Erythroblast (primary cell): ENCODE measurements at regions not wholly inside any gene's neighbourhood (a gene's known extent, or its start where the extent isn't known, plus 50 kb on each side); places are given as distances from the start of the nearest gene placed in this dataset.
"Not testable (repeated sequence)": the region's sequence is repeated elsewhere in the genome, so short reads cannot be mapped to it uniquely, and the experiment has no call there.

Experiments used
- DNase-seq, 2 experiments: peaks; one replicate each; lab custom pipeline; 2025; lab: John Stamatoyannopoulos, UW
- GATA1 ChIP-seq: IDR thresholded peaks from 2 replicates; pipeline ENCODE4 v1.6.1; 2011; ENCODE audit warnings: low read depth, mild to moderate bottlenecking, control low read depth, low read length, moderate library complexity
- POLR2A ChIP-seq: IDR thresholded peaks from 2 replicates; pipeline ENCODE4 v1.6.1; 2011; ENCODE audit warnings: mild to moderate bottlenecking, low read length

GRCh38 chr1:185479796-185480195 is 162.8 kb upstream of the IVNS1ABP start:
- no peak for DNase-seq
- no peak for TF ChIP-seq POLR2A
- no peak for TF ChIP-seq GATA1

GRCh38 chr1:185478877-185479276 is 161.8 kb upstream of the IVNS1ABP start:
- TF ChIP-seq POLR2A (no peak), GATA1 (no peak)
- DNase-seq = no peak

GRCh38 chr1:185477638-185478580 is 160.9 kb upstream of the IVNS1ABP start:
- TF ChIP-seq GATA1 (no peak), POLR2A (no peak)
- no peak for DNase-seq

GRCh38 chr1:185474440-185475149 is 157.6 kb upstream of the IVNS1ABP start:
- DNase-seq = no peak
- TF ChIP-seq POLR2A (no peak), GATA1 (no peak)

- TF ChIP-seq GATA1 (no peak), POLR2A (no peak)
- no peak for DNase-seq
Observed at GRCh38 chr1:185473186-185473585, 156.1 kb upstream of the IVNS1ABP start.

GRCh38 chr1:185468626-185469025 is 151.6 kb upstream of the IVNS1ABP start:
- DNase-seq = no peak

GRCh38 chr1:185467122-185467521 is 150.1 kb upstream of the IVNS1ABP start:
- DNase-seq = no peak
- TF ChIP-seq GATA1 (no peak), POLR2A (no peak)

More at GRCh38 chr1:185468626-185469025, 151.6 kb upstream of the IVNS1ABP start:
- TF ChIP-seq POLR2A = no peak
- TF ChIP-seq GATA1 = no peak

GRCh38 chr1:185464777-185465176 is 147.7 kb upstream of the IVNS1ABP start:
- peak; percentile 6 to 27 for DNase-seq
- no peak for TF ChIP-seq GATA1
- TF ChIP-seq POLR2A = no peak

GRCh38 chr1:185463433-185463832 is 146.4 kb upstream of the IVNS1ABP start:
- no peak for TF ChIP-seq GATA1
- no peak for TF ChIP-seq POLR2A
- DNase-seq = no peak

GRCh38 chr1:185463011-185463410 is 146.0 kb upstream of the IVNS1ABP start:
- no peak for DNase-seq
- TF ChIP-seq POLR2A = no peak
- no peak for TF ChIP-seq GATA1

GRCh38 chr1:185460723-185461122 is 143.7 kb upstream of the IVNS1ABP start:
- DNase-seq = not testable (repeated sequence)

- no peak for DNase-seq
Observed at GRCh38 chr1:185459141-185459540, 142.1 kb upstream of the IVNS1ABP start.

GRCh38 chr1:185458670-185459069 is 141.6 kb upstream of the IVNS1ABP start:
- no peak for TF ChIP-seq GATA1
- no peak for TF ChIP-seq POLR2A

More at GRCh38 chr1:185459141-185459540, 142.1 kb upstream of the IVNS1ABP start:
- TF ChIP-seq GATA1 = no peak
- TF ChIP-seq POLR2A = no peak

GRCh38 chr1:185453496-185454192 is 136.6 kb upstream of the IVNS1ABP start:
- no peak for DNase-seq

More at GRCh38 chr1:185458670-185459069, 141.6 kb upstream of the IVNS1ABP start:
- no peak for DNase-seq

GRCh38 chr1:185450917-185451316 is 133.9 kb upstream of the IVNS1ABP start:
- TF ChIP-seq POLR2A (no peak), GATA1 (no peak)
- no peak for DNase-seq

More at GRCh38 chr1:185453496-185454192, 136.6 kb upstream of the IVNS1ABP start:
- TF ChIP-seq GATA1 = no peak
- no peak for TF ChIP-seq POLR2A
